Activated CD8-positive, alpha-beta memory T cell treated with anti-CD3 and anti-CD28 coated beads for 4 hours (primary cell): ENCODE measurements at regions not wholly inside any gene's neighbourhood (a gene's known extent, or its start where the extent isn't known, plus 50 kb on each side); places are given as distances from the start of the nearest gene placed in this dataset.

Experiments
- DNase-seq, 2 donors: peaks; one replicate each; pipeline ENCODE4 v3.0.0-alpha.2; 2020; ENCODE audit warnings: low read depth in 2 of 2

DNA sequence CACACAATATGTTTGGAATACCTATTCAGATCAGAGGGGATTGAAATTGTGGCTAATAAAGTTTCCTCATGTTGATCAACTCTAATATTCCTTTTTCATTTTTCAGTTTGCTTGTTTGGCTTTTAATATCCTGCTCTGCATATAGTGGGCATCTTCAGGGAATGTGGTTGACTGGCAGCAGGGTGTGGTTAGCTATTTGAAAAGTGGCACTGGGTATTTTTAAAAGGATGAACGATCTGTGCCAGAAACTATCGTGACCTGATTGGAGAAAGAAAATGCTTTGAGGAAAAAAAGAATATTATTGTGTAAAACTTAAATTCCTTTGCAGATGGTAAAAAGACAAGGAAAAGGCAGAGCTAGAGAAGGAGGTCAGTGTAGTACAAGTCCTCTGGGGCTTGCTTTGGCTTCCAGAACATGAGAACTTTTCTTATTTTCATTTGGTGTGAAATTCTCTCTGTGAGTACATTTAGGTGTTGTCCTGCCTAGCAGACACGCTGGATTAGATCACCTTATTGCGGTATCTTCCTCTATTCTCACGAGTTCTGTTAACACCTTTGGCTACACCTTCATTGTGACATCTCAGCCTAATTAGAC is 329.7 kb upstream of the SNX7 start:
- DNase-seq: no peak

GRCh38 chr1:98331243-98331642 is 330.3 kb upstream of the SNX7 start:
- no peak for DNase-seq

GRCh38 chr1:98330224-98330623 is 331.3 kb upstream of the SNX7 start:
- no peak for DNase-seq

GRCh38 chr1:98328855-98329254 is 332.7 kb upstream of the SNX7 start:
- no peak for DNase-seq

- DNase-seq: no peak
Observed at GRCh38 chr1:98327220-98327861, 334.2 kb upstream of the SNX7 start.

GRCh38 chr1:98325646-98326440 is 335.7 kb upstream of the SNX7 start:
- no peak for DNase-seq

DNA sequence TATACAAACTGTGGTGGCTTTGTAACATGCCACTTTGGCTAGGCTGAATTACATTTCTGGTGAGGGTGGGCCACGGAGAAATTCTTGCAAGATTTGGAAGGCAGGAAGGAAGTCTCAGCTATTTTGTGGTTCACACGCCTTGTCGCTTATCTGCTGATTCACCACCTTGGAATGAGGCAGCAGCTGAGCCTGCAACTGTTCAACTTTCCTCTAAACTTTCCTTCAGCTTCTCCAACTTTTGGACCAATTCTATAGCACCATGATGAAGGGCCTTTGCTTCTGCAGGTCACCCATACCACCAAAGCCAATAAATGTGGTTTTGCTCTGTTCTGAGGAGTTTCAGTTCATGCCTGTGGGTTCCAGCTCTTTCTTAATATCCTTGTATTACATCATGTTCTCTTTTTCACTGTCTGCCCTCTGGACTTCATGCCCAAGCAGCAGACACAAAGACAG is 337.6 kb upstream of the SNX7 start:
- DNase-seq: peak in 1 of 2 donors; percentile 3

- DNase-seq: no peak
Observed at GRCh38 chr1:98323388-98323787, 338.1 kb upstream of the SNX7 start.

DNA sequence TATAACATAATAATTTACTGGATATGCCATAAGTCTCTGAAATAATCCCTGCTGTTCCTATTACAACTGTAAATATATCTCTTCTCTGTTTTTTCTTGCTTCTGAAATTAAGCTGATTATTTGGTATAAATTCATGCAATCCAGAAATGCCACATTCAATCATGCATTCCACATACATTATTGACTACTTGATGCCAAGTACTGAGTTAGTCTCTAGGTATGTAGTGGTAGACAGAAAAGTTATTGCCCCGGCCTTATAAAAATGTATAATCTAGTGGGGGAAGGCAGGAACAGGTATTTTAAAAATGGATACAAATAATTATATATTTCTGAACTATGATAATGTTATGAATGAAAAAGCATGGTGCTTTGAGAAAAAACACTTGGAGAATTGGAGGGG is 338.6 kb upstream of the SNX7 start:
- no peak for DNase-seq

- DNase-seq: no peak
Observed at GRCh38 chr1:98322086-98322485, 339.4 kb upstream of the SNX7 start.

- DNase-seq: no peak
Observed at GRCh38 chr1:98321191-98321590, 340.3 kb upstream of the SNX7 start.

GRCh38 chr1:98316286-98316905 is 345.1 kb upstream of the SNX7 start:
- DNase-seq: no peak

- DNase-seq: no peak
Observed at GRCh38 chr1:98315309-98315708, 346.2 kb upstream of the SNX7 start.

DNA sequence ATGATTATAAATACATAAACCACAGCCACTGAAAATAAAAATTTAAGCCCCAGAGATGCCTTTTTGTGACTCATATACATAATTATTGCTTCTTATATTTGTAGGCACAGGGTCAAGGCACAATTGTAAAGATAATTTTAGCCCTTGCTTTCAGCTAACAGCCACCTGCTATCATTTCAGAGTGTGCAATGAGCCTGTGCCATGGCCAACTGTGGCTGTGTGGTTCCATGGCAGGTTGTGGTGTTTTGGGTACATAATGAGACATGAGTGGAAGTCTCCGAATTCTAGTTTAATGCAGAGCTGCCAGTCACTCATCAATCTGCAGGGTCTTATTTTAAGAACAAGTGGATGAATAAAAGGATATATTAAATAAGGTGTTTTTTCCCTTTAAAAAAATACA is 346.9 kb upstream of the SNX7 start:
- DNase-seq: no peak

- no peak for DNase-seq
Observed at GRCh38 chr1:98306517-98307089, 354.9 kb upstream of the SNX7 start.

DNA sequence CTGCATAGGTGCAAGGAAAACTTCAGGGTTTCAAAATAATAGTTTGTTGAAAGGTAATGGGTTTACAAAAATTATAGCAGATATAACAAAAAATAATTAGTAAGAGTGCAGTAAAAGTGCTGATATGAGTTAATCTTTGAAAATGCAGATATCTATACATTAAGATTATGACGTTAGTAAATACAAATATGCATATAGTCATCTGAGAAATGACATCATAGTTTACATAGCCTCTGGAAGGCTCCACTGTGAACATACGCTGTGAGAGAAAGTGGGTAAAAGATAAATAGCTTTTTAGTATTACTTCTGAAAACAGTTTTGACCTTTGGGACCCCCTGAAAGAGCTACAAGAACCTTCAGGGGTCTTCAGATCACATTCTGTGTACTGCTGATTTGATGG is 356.2 kb upstream of the SNX7 start:
- no peak for DNase-seq

- DNase-seq: no peak
Observed at GRCh38 chr1:98304888-98305287, 356.6 kb upstream of the SNX7 start.

GRCh38 chr1:98299861-98300260 is 361.7 kb upstream of the SNX7 start:
- no peak for DNase-seq

GRCh38 chr1:98299313-98299712 is 362.2 kb upstream of the SNX7 start:
- no peak for DNase-seq

GRCh38 chr1:98298319-98298718 is 363.2 kb upstream of the SNX7 start:
- DNase-seq: no peak

DNA sequence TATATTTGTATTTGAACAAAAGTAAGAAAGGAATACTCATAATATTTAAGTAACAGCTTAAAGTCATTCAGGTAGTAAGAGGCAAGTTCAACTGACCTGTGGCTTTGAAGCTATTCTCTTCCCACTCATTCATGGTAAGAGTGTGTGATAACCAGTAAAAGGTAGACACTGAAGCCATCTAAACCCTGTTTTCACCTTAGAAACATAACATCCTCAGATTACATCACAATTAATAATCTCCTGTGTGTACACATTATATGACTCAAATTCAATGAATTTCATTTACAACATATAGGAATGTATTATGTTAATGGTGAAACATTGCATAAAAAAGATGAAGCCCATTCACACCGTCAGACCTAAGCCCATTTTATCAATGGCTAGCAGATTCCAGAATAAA is 364.8 kb upstream of the SNX7 start:
- DNase-seq: no peak

GRCh38 chr1:98294127-98294526 is 367.4 kb upstream of the SNX7 start:
- DNase-seq: no peak
